HepG2 (cell line): ENCODE measurements at regions not wholly inside any gene's neighbourhood (a gene's known extent, or its start where the extent isn't known, plus 50 kb on each side); places are given as distances from the start of the nearest gene placed in this dataset.

Experiments
- ATAC-seq: fragments of 200-7000 bp; cut with Tn5 transposase; 3 replicates; pipeline ENCODE4 v1.9.1; 2020; ENCODE audit warnings: mild to moderate bottlenecking, moderate library complexity
- BruUV-seq: library from RNA; stranded (reverse); fragments of 400-500 nt; replicated peaks from 2 replicates; lab custom pipeline; 2021; lab: Mats Ljungman, UMichigan
- CTCF ChIA-PET: fragments of 300-600 bp; formaldehyde crosslinking; extraction: SDS; loops from one replicate; lab custom pipeline; 2021; ENCODE audit warnings: low total read pairs, inconsistent platforms, low intra/inter-chr PET ratio; lab: Yijun Ruan, JAX
- POLR2A ChIA-PET: fragments of 350-600 bp; sonication (Branson Sonifier 250); formaldehyde crosslinking; loops from one replicate; lab custom pipeline; 2020; ENCODE audit warnings: antibody characterized with exemption, inconsistent platforms; lab: Yijun Ruan, JAX
- DNase-seq: peaks from one replicate; pipeline ENCODE4 v3.0.0-alpha.2; 2015; ENCODE audit warnings: low spot score
- FAIRE-seq: peaks from 3 replicates; lab custom pipeline; 2011; peaks lifted over from hg19 to GRCh38; lab: Jason Lieb, UNC
- H2AFZ ChIP-seq: one replicate; pipeline ENCODE4 v1.6.1; 2011; ENCODE audit warnings: low read length, inconsistent platforms
- H3K27ac ChIP-seq: fragments of 300-600 bp; 3 replicates; pipeline ENCODE4 v1.8.0; 2011; ENCODE audit warnings: mixed run types, mild to moderate bottlenecking, mixed read lengths, low read length, inconsistent platforms; ENCODE audit not compliant: insufficient read depth; ENCODE audit errors: extremely low read length
- H3K27me3 ChIP-seq, 2 experiments: fragments of 200-600 bp in 1 of 2; 2 replicates in 1 of 2; 3 replicates in 1 of 2; pipeline versions ENCODE4 v1.6.0 to v1.8.0; 2011; ENCODE audit warnings: low read length in 2 of 2, mild to moderate bottlenecking in 2 of 2, moderate library complexity in 2 of 2, inconsistent platforms in 1 of 2; ENCODE audit not compliant: insufficient read depth in 2 of 2, control insufficient read depth in 1 of 2
- H3K36me3 ChIP-seq, 2 experiments: fragments of 200-600 bp in 1 of 2; replicated peaks in 1 of 2; 2 replicates in 1 of 2; 3 replicates in 1 of 2; pipeline versions ENCODE4 v1.5.1 to v1.8.0; 2011; ENCODE audit warnings: low read length in 2 of 2, inconsistent platforms in 1 of 2; ENCODE audit not compliant: insufficient read depth in 2 of 2, control insufficient read depth in 1 of 2
- H3K4me1 ChIP-seq: 2 replicates; pipeline ENCODE4 v1.5.1; 2012; ENCODE audit warnings: low read length, inconsistent platforms; ENCODE audit not compliant: insufficient read depth
- H3K4me2 ChIP-seq: 2 replicates; pipeline ENCODE4 v1.6.0; 2011; ENCODE audit warnings: low read depth, low read length, inconsistent platforms
- H3K4me3 ChIP-seq, 3 experiments: fragments of 200-600 bp in 1 of 3; sonication (generic), shearing (Covaris generic) in 1 of 3; replicated peaks in 1 of 3; 2 replicates each; pipeline ENCODE4 v1.5.1; 2011 to 2016; ENCODE audit warnings: low read length in 3 of 3, inconsistent platforms in 2 of 3, low read depth in 2 of 3, mild to moderate bottlenecking in 2 of 3, control low read depth in 1 of 3, mixed read lengths in 1 of 3; ENCODE audit not compliant: insufficient read depth in 1 of 3
- H3K79me2 ChIP-seq: one replicate; pipeline ENCODE4 v1.6.1; 2011; ENCODE audit warnings: low read length, inconsistent platforms; ENCODE audit not compliant: insufficient read depth
- H3K9ac ChIP-seq: 2 replicates; pipeline ENCODE4 v1.6.0; 2011; ENCODE audit warnings: mild to moderate bottlenecking, low read depth, low read length, inconsistent platforms; ENCODE audit not compliant: insufficient read depth
- H3K9me3 ChIP-seq: 2 replicates; pipeline ENCODE4 v1.5.1; 2012; ENCODE audit warnings: mild to moderate bottlenecking, low read length
- H4K20me1 ChIP-seq: 2 replicates; pipeline ENCODE4 v1.6.0; 2011; ENCODE audit warnings: inconsistent platforms, mild to moderate bottlenecking, low read length, moderate library complexity; ENCODE audit not compliant: insufficient read depth
- CREB1 ChIP-seq, 2 experiments: fragments of 450-650 bp in 1 of 2; IDR thresholded peaks; 2 replicates each; pipeline ENCODE4 v1.6.1; 2016 to 2017; ENCODE audit warnings: control low read depth in 1 of 2, mild to moderate bottlenecking in 1 of 2, missing compliant biosample characterization in 1 of 2, missing genetic modification characterization in 1 of 2
- CREB3 ChIP-seq: sonication (generic); formaldehyde crosslinking; IDR thresholded peaks from 2 replicates; pipeline ENCODE4 v1.5.0; 2020; ENCODE audit warnings: missing genetic modification reagents
- ELK4 ChIP-seq: sonication (generic); formaldehyde crosslinking; IDR thresholded peaks from 2 replicates; pipeline ENCODE4 v1.9.0; 2021; ENCODE audit warnings: missing genetic modification reagents, borderline replicate concordance
- HNF4A ChIP-seq: sonication (generic); formaldehyde crosslinking; IDR thresholded peaks from 2 replicates; pipeline ENCODE4 v1.4.0; 2020; ENCODE audit warnings: missing genetic modification reagents
- HOXA9 ChIP-seq: sonication (generic); formaldehyde crosslinking; IDR thresholded peaks from 2 replicates; pipeline ENCODE4 v1.8.1; 2022; ENCODE audit warnings: missing genetic modification reagents, mild to moderate bottlenecking, moderate library complexity, borderline replicate concordance
- POLR2A ChIP-seq, 2 experiments: IDR thresholded peaks; 2 replicates each; pipeline ENCODE4 v1.6.1; 2011; ENCODE audit warnings: low read depth in 2 of 2, low read length in 2 of 2, mild to moderate bottlenecking in 1 of 2, moderate library complexity in 1 of 2; ENCODE audit not compliant: insufficient read depth in 1 of 2
- RFX1 ChIP-seq: fragments of 450-650 bp; IDR thresholded peaks from 2 replicates; pipeline ENCODE4 v1.6.1; 2017
- RFX5 ChIP-seq: IDR thresholded peaks from 2 replicates; pipeline ENCODE4 v1.6.1; 2011; ENCODE audit warnings: low read depth, low read length, improper control_type of control experiment
- SRSF1 ChIP-seq: fragments of 200-400 bp; formaldehyde crosslinking; optimal IDR thresholded peaks from 2 replicates; pipeline ENCODE3; 2017; ENCODE audit warnings: mild to moderate bottlenecking, low read depth, low read length, moderate library complexity
- TBP ChIP-seq: sonication (generic); formaldehyde crosslinking; IDR thresholded peaks from 2 replicates; pipeline ENCODE4 v1.5.0; 2020; ENCODE audit warnings: missing genetic modification reagents
- ZMYM4 ChIP-seq: sonication (generic); formaldehyde crosslinking; IDR thresholded peaks from 2 replicates; pipeline ENCODE4 v1.8.1; 2023; ENCODE audit warnings: mild to moderate bottlenecking, missing genetic modification reagents
- ZNF382 ChIP-seq: sonication (generic); formaldehyde crosslinking; IDR thresholded peaks from 2 replicates; pipeline ENCODE4 v1.5.0; 2020; ENCODE audit warnings: missing genetic modification reagents, mild to moderate bottlenecking, borderline replicate concordance
- ZNF775 ChIP-seq: sonication (generic); formaldehyde crosslinking; IDR thresholded peaks from 2 replicates; pipeline ENCODE4 v1.4.0; 2020; ENCODE audit warnings: missing genetic modification reagents, mild to moderate bottlenecking, moderate library complexity, borderline replicate concordance
- WGBS: methylation state at CpG from one replicate; pipeline ENCODE4 v1.1.6; 2017; ENCODE audit warnings: low lambda C conversion rate; 5-methylcytosine and 5-hydroxymethylcytosine counted together
- in situ Hi-C: cut with HindIII; loops from 2 replicates; pipeline ENCODE4 v1.10.0; 2017; ENCODE audit warnings: low pct_unique_long_range_greater_than_20kb; ENCODE audit not compliant: extremely low pct_ligation_motif_present
- intact Hi-C: fragments of 100-400 bp; cut with micrococcal nuclease; formaldehyde crosslinking; loops from one replicate; pipeline ENCODE4 v1.10.0; 2022; ENCODE audit not compliant: unreplicated experiment

GRCh38 chr2:63765117-63765516, 76.6 kb upstream of the UGP2 start:
- H3K27ac ChIP-seq = no peak overlapping the region
- 13% methylated on average over 2 of the region's 2 CpGs for WGBS
- H3K4me3 ChIP-seq = no peak overlapping the region
- H2AFZ ChIP-seq = no peak overlapping the region
- intact Hi-C loops (no loop called here), in situ Hi-C loops (no loop called here)
- H3K27me3 ChIP-seq = no peaks in the 10 kb centered on the region; a peak in 1 of 5 replicates
- TF ChIP-seq CREB1 (IDR thresholded peaks at IDR 0.05) = no peak
- TF ChIP-seq CREB1 (CRISPR knock-in tag; IDR thresholded peaks at IDR 0.05) = no peak
- no peak for TF ChIP-seq HNF4A (CRISPR knock-in tag)
- TF ChIP-seq SRSF1 = no peak
- no peak for TF ChIP-seq CREB3 (CRISPR knock-in tag)
- TF ChIP-seq RFX1 = peak; percentile 13; the same call in 1 of the 2 replicates
- no peak for TF ChIP-seq ZNF382 (CRISPR knock-in tag)
- TF ChIP-seq POLR2A (IDR thresholded peaks at IDR 0.05; ENCODE audit: insufficient read depth in 1 of 2, low read depth in 2 of 2, low read length in 2 of 2) = no peak
- TF ChIP-seq ELK4 (CRISPR knock-in tag) = no peak
- TF ChIP-seq HOXA9 (CRISPR knock-in tag) = no peak
- TF ChIP-seq ZNF775 (CRISPR knock-in tag) = no peak
- no peak for TF ChIP-seq RFX5
- 0 out of 2 replicates have a peak, but pooled peaks have one; percentile 16 for TF ChIP-seq ZMYM4 (CRISPR knock-in tag)
- no peak for TF ChIP-seq TBP
- peak overlapping the region; percentile 26 for H3K4me2 ChIP-seq
- H4K20me1 ChIP-seq = no peaks in the 10 kb centered on the region
- BruUV-seq = no TSS peak
- H3K79me2 ChIP-seq = no peaks in the 10 kb centered on the region
- ATAC-seq = peak; percentile 81
- POLR2A ChIA-PET = no interaction called here
- H3K4me1 ChIP-seq = peaks cover 24% of the 10 kb centered on the region
- FAIRE-seq = no peak
- peaks cover 8% of the 10 kb centered on the region for H3K9me3 ChIP-seq
- CTCF ChIA-PET = no interaction called here
- no peak for DNase-seq
- no peak overlapping the region for H3K9ac ChIP-seq
- no peaks in the 10 kb centered on the region for H3K36me3 ChIP-seq
